ENCODE measurements at regions not wholly inside any gene's neighbourhood (a gene's known extent, or its start where the extent isn't known, plus 50 kb on each side); places are given as distances from the start of the nearest gene placed in this dataset.
"Not testable (repeated sequence)": the region's sequence is repeated elsewhere in the genome, so short reads cannot be mapped to it uniquely, and the experiment has no call there.

DNA sequence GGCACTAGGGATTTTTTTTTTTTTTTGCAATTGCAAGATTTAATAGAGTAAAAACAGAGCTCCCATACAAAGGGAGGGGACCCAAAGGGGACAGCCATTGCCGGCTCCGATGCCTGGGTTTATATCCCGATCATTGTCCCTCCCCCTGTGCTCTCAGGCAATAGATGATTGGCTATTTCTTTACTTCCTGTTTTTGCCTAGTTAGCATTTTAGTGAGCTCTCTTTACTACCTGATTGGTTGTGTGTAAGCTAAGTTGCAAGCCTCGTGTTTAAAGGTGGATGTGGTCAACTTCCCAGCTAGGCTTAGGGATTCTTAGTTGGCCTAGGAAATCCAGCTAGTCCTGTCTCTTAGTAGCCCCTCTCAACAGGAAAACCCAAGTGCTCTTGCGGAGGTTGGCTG, 148.2 kb upstream of the TNFAIP3 start:
- TF ChIP-seq CHD2 (IDR thresholded peaks at IDR 0.05; ENCODE audit: low read length); SP1 (IDR thresholded peaks at IDR 0.05; ENCODE audit: low read depth, low read length): not testable (repeated sequence)

Measured in H1 (cell line).